IPS DF 19.7 (cell line): ENCODE measurements at regions not wholly inside any gene's neighbourhood (a gene's known extent, or its start where the extent isn't known, plus 50 kb on each side); places are given as distances from the start of the nearest gene placed in this dataset.

Source experiments
- DNase-seq: peaks from one replicate; pipeline ENCODE4 v3.0.0-alpha.2; 2013; ENCODE audit warnings: low read depth, low spot score

- no peak for DNase-seq
Measured at GRCh38 chr6:139547804-139548203, 173.4 kb upstream of the CITED2 start.

- DNase-seq = no peak
Measured at GRCh38 chr6:139547122-139547776, 172.8 kb upstream of the CITED2 start.

GRCh38 chr6:139546106-139546472 lies 171.6 kb upstream of the CITED2 start:
- no peak for DNase-seq

- DNase-seq = no peak
Measured at GRCh38 chr6:139545206-139546105, 171.0 kb upstream of the CITED2 start.

GRCh38 chr6:139544701-139545057 lies 170.2 kb upstream of the CITED2 start:
- no peak for DNase-seq

- DNase-seq = no peak
Measured at GRCh38 chr6:139542351-139542750, 167.9 kb upstream of the CITED2 start.

- DNase-seq = no peak
Measured at GRCh38 chr6:139540894-139541293, 166.4 kb upstream of the CITED2 start.

- no peak for DNase-seq
Measured at GRCh38 chr6:139540276-139540675, 165.8 kb upstream of the CITED2 start.

- no peak for DNase-seq
Measured at GRCh38 chr6:139539852-139540251, 165.4 kb upstream of the CITED2 start.

- no peak for DNase-seq
Measured at GRCh38 chr6:139538366-139538765, 163.9 kb upstream of the CITED2 start.

GRCh38 chr6:139536751-139537617 lies 162.5 kb upstream of the CITED2 start:
- DNase-seq = no peak

- no peak for DNase-seq
Measured at GRCh38 chr6:139534472-139535115, 160.1 kb upstream of the CITED2 start.

- DNase-seq = no peak
Measured at GRCh38 chr6:139533573-139534471, 159.4 kb upstream of the CITED2 start.

- DNase-seq = no peak
Measured at GRCh38 chr6:139533171-139533570, 158.7 kb upstream of the CITED2 start.

GRCh38 chr6:139531148-139532115 lies 157.0 kb upstream of the CITED2 start:
- DNase-seq = no peak

- DNase-seq = no peak
Measured at GRCh38 chr6:139530561-139530960, 156.1 kb upstream of the CITED2 start.

- no peak for DNase-seq
Measured at GRCh38 chr6:139529420-139529819, 155.0 kb upstream of the CITED2 start.

GRCh38 chr6:139528471-139528870 lies 154.0 kb upstream of the CITED2 start:
- no peak for DNase-seq

- DNase-seq = no peak
Measured at GRCh38 chr6:139525415-139525814, 151.0 kb upstream of the CITED2 start.
